ENCODE measurements at regions not wholly inside any gene's neighbourhood (a gene's known extent, or its start where the extent isn't known, plus 50 kb on each side); places are given as distances from the start of the nearest gene placed in this dataset.

DNA sequence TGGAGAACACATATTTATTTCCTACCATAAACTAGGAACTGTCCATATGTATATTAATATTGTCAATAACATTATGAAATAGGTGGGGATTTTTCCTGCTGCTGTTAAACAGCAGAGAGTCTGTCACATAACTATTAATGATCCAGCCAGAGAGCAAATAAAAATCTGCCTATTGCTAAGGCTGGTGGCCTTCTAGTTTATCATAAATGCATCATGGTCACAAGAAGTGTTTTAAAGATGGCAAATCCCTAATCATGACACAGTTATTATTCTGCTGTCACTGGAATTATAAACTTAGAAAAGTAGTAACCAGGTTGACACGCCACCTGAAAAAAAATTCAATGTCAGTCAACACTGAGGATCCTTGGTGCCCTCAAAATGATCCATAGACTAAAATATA, 132.3 kb downstream of the HGF start:
- TF ChIP-seq, protein P1, sequence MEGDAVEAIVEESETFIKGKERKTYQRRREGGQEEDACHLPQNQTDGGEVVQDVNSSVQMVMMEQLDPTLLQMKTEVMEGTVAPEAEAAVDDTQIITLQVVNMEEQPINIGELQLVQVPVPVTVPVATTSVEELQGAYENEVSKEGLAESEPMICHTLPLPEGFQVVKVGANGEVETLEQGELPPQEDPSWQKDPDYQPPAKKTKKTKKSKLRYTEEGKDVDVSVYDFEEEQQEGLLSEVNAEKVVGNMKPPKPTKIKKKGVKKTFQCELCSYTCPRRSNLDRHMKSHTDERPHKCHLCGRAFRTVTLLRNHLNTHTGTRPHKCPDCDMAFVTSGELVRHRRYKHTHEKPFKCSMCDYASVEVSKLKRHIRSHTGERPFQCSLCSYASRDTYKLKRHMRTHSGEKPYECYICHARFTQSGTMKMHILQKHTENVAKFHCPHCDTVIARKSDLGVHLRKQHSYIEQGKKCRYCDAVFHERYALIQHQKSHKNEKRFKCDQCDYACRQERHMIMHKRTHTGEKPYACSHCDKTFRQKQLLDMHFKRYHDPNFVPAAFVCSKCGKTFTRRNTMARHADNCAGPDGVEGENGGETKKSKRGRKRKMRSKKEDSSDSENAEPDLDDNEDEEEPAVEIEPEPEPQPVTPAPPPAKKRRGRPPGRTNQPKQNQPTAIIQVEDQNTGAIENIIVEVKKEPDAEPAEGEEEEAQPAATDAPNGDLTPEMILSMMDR (IDR thresholded peaks at IDR 0.05; ENCODE audit: low read depth, low read length): no peak
- no peak for TF ChIP-seq POLR2A (IDR thresholded peaks at IDR 0.05; ENCODE audit: extremely low read depth, insufficient read length)
- no peak for TF ChIP-seq MYC (IDR thresholded peaks at IDR 0.05; ENCODE audit: low read depth, low read length)
- TF ChIP-seq, protein P2, sequence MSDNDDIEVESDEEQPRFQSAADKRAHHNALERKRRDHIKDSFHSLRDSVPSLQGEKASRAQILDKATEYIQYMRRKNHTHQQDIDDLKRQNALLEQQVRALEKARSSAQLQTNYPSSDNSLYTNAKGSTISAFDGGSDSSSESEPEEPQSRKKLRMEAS (IDR thresholded peaks at IDR 0.05; ENCODE audit: low read depth, low read length): no peak
